GM19467 (cell line): ENCODE measurements at regions not wholly inside any gene's neighbourhood (a gene's known extent, or its start where the extent isn't known, plus 50 kb on each side); places are given as distances from the start of the nearest gene placed in this dataset.
"Not testable (repeated sequence)": the region's sequence is repeated elsewhere in the genome, so short reads cannot be mapped to it uniquely, and the experiment has no call there.

Experiments used
- ATAC-seq: cut with Tn5 transposase; IDR thresholded peaks from one replicate; pipeline ENCODE4 v1.9.1; 2021; ENCODE audit warnings: mild to moderate bottlenecking, moderate library complexity; ENCODE audit not compliant: unreplicated experiment

DNA sequence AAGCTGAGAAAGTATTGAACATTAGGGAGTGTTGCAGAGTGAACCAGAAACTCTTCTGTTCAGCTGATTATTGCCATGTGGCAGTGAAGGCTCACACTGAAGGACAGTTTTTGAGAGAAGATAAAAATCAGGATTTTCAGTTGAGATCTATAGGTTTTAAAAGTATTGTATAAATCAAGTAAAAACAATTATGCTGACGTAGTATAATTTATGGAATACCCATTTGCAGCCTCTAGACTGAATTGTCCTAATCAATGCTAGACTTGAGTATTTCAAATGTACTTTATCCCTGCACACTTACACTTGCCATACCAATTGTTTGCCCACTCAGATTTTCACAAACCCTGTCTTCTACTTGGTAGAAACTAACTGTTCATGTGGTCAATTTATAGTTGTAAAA lies 245.8 kb downstream of the FRK start:
- no peak for ATAC-seq

DNA sequence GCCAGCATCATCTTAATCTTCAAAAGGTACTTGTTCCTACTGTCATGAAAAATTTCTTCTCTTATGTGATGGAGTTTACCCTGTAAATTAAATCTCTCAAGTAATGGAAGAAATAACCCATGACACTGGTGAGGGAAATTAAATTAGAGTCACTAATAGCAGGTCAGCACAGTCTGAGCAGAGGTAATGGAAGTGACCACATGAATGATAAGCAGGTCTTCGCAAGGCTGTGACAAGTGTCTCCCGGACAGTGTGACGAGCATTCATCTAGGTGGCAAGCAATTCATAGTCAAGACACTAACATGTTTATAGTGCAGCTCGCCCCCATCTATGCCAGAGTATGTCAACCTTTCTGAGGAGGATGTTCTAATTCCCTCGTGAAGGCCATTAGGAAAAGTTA lies 249.2 kb downstream of the FRK start:
- ATAC-seq = no peak

DNA sequence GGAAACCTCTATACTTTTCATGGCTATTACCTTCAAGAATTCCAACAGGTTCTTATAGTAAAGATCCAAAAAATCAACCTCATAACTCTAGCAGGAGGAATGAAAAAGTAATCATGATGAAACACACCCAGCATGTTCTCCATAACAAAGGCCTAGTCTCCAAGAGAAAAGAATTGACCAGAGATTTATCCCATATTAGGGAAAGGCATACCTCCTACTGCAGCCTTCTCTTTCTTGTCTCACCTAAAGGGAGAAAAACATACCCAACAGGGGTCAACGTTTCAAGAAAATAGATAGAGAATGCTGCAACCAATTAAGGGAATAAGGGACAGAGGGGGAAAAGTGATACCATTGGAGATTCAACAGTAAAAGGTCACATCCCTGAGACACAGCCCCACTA lies 262.5 kb downstream of the FRK start:
- ATAC-seq = no peak

GRCh38 chr6:115796829-115797228 lies 263.9 kb downstream of the FRK start:
- no peak for ATAC-seq

- ATAC-seq = no peak
Measured at GRCh38 chr6:115796061-115796460, 264.6 kb downstream of the FRK start.

DNA sequence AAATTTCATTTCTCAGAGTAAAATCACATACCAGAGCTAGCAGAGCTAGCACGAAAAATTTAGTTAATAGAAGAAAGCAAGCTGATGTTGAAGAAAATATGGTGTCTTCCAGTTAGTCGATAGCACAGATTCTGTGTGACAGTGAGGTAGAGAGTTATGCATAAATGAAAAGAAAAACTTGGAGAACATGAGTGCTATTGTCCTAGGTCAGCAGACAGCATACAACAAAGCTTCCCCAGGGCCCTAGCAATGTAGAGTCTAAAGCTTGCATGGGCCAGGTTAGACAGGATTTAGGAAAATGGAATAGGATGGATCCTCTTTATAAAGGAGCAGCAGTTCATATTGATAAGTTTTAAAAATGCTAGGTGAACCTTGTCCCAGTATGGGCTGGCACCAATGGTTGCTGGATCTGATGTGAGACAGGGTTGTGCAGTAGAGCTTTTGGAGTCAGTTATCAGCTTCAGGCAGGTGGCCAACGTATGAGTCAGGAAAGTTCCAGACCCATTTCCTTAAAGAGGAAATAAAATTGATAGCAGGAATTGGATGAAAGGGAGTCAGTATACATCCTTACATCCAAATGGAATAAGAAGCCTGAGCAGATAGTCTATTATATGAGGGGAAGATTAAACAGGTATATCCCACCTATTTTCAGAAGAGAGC lies 277.2 kb downstream of the FRK start:
- no peak for ATAC-seq

DNA sequence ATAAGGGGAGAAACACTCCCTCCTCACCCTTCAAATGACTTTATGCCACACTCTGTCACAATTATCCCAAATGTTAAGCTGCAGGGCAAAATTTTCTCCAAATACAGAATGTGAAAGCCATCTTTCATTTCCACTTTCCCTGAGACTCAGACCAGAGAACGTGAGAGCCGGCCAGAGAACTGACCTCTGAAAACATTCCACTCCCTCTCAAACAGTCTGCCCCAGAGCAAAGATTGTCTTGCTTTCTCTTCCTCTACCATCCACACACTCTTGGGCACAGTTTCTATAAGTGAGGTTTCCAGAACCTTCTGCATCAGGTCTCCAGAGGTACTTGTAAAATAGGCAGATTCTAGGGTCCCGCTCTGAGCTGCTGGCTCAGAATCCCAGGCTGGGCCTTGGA lies 278.1 kb downstream of the FRK start:
- no peak for ATAC-seq

- ATAC-seq = no peak
Measured at GRCh38 chr6:115773741-115774140, 286.9 kb downstream of the FRK start.

GRCh38 chr6:115770851-115771250 lies 289.8 kb downstream of the FRK start:
- ATAC-seq = no peak

GRCh38 chr6:115768500-115768899 lies 292.2 kb downstream of the FRK start:
- ATAC-seq = no peak

DNA sequence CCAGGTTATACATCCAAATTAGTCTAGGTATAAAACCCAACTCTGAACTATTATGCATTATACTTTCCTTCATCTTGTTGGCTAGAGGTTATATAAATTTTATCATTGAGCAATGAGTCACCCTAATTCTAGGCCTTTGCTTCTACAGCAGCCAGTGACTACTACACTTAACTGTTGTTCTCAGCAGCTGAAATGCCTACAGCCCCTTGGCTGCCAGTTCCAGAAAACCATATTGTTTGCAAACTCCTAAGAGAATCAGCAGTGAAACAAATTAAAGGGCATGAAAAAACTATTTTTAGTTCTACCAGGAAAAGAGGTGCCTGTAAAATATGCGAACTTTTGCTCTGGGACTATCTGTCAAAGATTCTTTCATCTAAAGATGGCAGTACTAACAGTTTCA lies 292.8 kb downstream of the FRK start:
- ATAC-seq = no peak

DNA sequence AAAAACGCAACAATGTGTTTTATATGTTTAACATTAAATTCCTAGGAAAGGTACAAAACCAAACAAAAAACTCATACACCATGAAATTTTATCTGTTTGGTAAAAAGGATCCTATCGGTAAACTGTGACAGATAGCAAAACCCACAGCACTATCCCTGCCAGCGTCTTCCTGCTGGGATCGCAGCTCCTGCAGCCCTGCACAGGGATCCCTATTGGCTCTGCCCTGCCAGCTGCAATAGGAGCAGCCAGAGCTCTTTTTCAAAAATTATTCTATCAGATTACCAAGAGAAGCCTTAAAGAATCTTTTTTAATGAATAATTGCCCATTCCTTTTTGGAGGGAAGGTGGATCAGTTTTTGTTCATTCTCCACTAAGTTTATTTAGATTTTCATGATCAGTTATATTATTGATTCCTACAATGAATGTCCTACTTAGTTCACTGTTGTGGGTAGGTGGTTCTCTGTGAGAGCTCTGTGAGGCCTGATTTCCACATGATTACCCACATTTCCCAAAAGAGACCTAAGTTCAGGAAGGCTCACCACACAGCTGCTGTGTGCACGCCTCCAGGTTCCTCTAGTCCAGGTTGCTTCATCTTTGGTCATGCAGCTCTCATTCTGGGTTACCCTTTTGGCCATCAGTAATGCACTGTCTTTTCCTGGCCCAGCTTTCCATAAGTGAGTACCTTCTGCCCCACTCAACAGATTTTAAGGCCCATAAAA lies 293.8 kb downstream of the FRK start:
- ATAC-seq = no peak

DNA sequence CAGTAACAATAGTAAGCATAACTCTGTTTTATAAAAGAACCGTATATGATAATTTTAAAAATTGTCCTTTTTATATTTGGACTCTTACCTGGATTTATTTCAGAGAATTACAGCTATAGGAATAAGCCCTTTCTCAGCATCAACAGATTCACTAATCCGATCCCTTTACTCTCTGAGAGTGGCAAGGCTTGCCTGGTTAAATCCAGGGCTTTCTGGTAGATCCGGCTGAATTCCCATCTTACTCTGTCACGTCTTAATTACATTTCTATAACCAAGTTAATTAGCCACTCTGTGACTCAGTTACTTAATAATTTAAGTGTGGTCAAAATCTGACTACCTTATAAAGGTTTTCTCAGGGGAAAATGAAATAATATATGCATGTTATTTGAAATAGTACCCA lies 294.7 kb downstream of the FRK start:
- no peak for ATAC-seq

DNA sequence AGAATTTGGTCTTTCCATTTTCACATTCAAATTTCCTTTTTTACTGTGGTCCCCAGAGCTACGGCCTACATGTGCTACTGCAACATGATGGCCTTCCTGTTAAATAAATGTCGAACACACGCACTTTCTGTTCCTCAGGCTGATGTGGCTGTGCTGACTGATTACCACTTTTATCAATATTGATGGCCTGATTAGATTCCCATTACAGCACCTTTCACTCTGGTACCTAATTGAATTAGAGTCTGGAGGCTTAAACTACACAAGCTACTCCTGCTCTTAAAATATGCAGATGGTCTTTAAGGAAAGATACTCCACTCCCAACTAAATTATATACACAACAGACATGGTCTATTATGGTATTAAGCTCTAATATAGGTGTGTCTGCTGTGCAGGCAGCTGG lies 301.6 kb downstream of the FRK start:
- ATAC-seq = no peak

GRCh38 chr6:115753446-115753845 lies 307.2 kb downstream of the FRK start:
- ATAC-seq = no peak

DNA sequence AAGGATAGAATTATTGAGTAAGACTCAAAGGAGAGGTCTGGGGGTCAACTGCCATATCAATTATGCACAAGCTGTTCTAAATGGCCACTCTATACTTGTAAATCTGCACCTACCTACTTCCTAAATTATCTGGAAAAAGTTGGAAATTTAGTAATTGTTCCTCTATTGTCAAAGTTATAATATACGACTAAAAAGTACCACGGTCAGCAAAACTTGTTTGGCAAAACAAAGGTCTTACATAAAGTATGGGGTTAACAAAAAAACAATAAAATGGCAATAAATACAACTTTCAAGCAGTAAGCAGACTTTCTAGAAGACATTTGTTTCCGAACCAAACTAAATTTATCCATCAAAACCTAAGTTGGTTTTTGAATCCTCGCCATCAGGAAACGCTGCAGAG lies 309.7 kb downstream of the FRK start:
- no peak for ATAC-seq

DNA sequence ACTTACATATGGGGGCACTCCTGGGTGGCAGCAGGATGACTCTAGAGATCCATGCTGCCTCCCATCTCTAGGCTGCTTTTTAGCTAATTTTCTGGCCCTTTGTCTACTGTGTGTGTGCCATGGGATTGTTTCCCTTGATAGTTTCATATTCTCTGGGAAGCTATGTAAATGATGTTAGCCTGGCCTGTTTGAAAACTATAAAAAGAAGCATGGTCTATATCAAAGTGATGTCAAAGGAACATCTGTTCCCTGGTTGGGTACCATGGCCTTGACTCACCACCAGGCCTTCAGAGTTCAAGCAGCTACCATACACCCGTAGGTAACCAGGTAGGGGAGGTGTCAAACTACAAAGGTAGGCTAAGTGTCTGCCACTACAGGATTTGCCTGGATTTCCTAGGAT lies 310.4 kb downstream of the FRK start:
- no peak for ATAC-seq

- no peak for ATAC-seq
Measured at GRCh38 chr6:115747719-115748118, 313.0 kb downstream of the FRK start.

GRCh38 chr6:115746583-115746982 lies 314.1 kb downstream of the FRK start:
- not testable (repeated sequence) for ATAC-seq

DNA sequence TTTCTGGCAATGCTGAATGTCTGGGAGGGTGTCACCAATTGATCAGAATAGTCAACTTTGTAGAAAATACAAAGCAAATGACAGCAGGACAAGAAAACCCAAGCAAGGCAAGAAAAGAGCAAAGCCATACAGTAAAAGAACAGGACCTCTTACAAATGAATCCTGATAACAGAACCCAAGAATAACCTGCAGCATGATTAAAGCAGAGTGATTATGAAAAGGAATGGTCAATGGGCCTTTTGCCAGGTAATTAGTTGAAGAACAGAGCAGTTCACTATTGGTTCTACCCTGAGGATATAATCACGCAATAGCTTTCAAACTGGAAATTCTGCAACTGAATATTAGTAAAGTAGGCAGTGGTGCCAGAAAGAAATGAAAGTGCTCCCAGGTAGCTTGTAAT lies 319.8 kb downstream of the FRK start:
- ATAC-seq = no peak

DNA sequence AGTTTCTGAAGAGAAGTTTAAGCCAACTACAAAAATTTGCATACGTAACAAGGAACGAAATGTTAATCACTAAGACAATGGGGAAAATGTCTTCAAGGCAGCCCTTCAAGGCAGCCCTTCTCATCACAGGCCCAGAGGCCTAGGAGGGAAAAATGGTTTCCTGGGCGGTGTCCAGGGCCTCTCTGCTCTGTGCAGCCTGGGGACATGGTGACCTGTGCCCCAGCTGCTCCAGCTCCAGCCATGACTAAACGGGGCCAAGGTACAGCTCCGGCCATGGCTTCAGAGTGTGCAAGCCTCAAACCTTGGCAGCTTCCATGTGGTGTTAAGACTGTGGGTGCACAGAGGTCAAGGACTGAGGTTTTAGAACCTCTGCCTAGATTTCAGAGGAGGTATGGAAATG lies 325.1 kb downstream of the FRK start:
- ATAC-seq = no peak

DNA sequence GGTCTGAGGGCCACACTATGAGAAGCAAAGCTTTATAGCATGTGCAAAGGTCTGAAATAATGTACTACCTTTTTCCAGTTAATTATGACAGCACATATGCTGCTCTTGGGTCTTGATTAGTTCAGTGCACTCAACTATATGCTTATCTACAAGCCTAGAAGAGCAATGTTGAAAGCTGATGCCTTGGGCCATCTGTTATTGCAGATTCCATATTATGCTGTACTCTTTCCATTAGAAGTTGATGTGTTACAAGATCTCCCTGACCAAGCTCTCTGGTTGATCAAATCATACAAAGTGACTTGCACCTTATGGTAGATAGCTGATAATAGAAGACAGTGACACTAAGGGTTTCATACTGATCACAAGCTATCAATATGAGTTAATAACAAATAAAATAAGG lies 327.3 kb downstream of the FRK start:
- ATAC-seq = no peak

- ATAC-seq = no peak
Measured at GRCh38 chr6:115729036-115729435, 331.7 kb downstream of the FRK start.
